HG02943 (cell line): ENCODE measurements at regions not wholly inside any gene's neighbourhood (a gene's known extent, or its start where the extent isn't known, plus 50 kb on each side); places are given as distances from the start of the nearest gene placed in this dataset.

ENCODE experiments used
- ATAC-seq: cut with Tn5 transposase; IDR thresholded peaks from one replicate; pipeline ENCODE4 v1.9.1; 2021; ENCODE audit warnings: mild to moderate bottlenecking, low read depth, moderate library complexity; ENCODE audit not compliant: unreplicated experiment

DNA sequence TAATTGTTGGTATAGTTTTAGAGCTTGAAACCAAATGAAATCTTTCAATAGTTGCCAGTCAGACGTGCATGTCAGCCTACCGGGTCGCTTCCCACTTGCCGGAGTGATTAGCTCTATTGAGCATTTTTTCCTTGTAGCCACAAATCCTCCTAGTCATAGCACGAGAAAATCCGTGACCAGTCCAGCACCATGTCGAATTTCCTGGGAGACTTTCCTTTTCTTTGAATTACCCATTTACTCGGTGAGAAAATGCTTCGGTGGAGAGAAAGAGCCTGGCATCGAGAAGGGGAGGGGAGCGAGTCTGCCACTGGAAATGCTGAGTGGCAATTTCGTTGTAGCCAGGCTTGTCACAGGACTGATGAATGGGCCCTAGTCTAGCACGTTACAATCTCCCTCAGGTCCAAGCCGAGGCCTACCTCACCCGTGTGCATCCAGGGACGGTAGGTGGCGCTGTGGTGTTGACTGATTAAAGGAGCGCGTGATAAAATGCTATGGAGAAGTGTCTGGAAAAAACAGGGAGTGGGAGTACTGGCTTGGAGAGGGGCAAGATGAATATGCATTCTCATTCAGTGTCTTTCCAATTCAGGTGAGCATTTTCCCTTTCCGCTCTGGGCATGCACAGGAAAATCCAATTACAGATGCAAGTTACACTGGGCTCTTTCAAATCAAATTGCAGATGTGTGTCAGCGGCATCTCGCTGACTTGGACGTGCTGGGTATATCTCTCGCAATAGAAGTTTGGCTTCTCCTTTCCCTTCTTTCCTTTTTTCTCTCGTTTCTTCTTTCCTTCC, 238.8 kb downstream of the EDEM1 start:
- ATAC-seq, result peak; percentile 48

DNA sequence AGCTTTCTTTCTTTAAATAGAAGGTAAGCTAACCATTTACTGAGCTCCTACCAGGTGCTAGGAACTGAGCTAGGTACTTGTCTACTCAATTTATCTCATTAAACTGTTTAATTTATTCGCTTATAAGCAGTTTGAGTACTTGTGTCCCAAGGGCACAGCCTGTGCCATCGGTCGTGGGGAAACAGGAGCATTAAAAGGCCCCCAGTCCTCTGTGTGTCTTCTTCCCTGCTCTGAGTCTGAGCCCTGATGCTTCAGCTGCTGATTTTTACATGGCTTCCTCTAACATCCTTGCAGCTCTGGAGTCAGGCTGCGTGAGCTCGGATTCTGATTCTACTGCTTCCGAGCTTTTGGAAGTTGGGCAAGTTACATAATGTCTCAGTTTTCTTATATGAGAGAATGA, 239.5 kb downstream of the EDEM1 start:
- ATAC-seq, result no peak

DNA sequence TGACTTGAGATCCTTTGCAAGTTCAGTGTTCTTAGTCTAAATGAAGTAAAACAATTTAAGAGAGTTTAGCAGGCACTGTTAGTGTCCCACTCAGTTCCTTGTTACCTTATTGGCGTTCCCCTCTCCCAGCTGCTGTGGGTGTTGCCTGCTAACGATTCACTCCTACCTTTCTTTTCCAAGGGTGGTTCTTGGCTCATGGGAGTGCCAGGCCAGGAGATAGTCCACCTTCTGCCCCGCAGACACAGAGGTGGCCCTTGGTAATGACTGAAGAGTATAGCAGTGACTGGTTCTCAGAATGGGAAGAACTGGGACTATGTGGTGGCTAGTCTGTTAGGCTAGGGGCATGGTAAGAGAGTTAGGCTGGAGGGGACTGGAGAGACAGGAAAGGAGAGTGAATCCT, 240.4 kb downstream of the EDEM1 start:
- ATAC-seq, result no peak

DNA sequence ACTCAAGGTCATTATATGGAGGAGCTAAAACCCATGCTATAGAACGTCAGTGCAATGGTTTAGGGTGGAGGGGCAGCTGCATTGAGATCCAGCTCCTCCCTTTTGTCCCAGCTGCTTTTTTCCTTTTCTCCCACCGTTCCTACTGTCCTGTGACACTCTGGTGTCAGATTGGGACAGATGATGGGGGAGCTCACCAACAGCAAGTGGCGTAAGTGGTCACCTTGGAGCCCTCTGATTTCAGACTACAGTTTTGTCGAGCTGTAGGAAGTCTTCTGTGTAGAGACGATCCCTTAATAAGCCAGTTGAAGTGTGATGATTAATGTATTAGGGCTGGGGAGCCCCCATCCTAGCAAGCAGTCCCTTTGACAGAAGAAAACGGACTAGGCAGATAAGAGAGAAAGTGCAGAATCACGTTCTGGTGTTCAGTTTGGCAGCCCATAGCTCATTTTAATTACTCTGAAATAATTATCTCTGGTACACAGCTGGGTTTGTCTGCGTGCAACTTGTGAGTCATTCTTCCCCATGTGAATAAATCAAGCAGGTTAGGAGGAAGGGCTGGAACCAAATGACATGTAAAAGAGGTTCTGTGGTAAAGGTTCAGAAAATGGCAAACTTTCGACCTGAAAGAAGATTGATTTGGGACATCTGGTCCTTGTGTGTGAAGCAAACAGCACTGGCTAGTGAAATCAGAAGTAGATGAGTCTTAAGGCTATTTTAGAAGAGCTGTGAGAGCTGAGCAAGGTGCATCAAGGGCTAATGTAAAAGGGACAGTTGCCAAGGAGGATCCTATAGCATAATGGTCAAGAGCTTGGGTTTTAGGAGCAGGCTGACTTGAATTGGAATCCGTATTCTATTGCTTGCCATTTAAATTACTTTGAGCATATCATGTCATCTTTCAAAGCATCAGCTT, 241.4 kb downstream of the EDEM1 start:
- peak; percentile 73 for ATAC-seq

DNA sequence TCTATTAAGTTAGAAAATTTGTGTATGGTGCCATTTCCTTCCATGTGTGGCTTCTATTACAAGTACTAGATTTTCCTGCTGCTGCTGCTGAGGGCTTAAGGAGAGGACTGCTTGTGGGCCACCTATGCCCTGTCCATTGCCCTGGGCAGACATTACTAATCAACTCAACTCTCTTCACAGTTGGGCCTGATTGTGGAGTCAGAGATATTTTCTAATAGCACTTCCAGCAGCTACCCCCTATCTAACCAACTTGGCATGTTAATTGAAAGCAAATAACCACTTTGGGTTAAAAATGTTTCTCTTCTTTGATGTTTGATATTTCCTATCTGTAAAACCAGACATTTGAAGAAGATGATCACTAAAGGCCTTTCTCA, 242.0 kb downstream of the EDEM1 start:
- ATAC-seq, result no peak

DNA sequence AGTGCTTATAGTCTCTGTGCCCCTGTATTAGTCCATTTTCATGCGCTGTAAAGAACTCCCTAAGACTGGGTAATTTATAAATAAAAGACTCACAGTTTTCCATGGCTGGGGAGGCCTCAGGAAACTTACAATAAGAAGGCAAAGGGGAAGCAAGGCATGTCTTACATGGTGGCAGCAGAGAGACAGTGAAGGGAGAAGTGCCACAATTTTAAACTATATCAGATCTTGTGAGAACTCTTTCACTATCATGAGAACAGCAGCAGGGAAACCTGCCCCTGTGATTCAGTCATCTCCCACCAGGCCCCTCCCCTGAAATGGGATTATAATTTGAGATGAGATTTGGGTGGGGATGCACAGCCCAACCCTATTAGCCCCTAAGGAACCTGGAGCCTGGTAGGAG, 243.2 kb downstream of the EDEM1 start:
- ATAC-seq, result no peak

DNA sequence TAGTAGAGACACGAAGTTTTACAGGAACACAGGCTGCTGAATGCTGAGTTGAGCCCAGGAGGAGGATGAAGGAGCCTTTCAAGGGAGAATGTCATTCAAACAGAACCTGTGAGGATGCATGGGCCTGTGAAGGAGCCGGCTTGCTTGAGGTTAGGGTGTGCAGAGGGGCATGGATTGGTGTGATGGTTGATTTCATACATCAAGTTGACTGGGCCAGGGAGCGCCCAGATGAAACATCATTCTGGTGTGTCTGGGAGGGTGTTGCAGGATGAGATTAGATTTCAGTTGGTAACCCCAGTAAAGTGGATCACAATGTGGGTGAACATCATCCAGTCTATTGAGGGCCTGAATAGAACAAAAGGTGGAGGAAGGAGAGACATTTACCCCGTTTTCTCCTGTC, 243.6 kb downstream of the EDEM1 start:
- ATAC-seq, result no peak

DNA sequence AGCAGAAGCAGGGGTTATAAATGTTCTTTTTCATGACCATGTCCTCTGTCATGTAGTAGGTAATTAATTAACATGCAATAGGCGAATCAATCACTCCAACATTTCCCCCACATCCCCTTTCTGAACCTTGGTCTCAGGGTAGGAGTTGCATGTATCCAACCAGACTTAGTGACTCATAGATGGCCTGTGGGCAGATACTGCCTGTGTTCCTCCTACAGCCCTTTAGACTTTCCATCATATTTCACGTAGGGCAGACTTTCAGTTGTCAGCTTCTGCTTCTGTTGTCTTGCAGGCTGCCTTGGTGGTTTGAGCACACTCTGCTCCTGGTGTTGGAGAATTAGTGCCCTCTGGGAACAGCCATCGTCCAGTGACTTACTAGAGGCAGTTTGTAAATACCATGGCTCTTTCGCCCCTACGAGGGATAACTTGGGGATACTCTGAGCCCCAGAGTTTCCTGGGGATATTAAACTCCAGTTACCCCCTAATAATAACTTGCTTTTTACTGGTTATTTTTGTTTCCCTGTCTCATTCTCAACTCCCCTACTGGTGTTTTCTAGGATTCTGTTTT, 244.4 kb downstream of the EDEM1 start:
- no peak for ATAC-seq

DNA sequence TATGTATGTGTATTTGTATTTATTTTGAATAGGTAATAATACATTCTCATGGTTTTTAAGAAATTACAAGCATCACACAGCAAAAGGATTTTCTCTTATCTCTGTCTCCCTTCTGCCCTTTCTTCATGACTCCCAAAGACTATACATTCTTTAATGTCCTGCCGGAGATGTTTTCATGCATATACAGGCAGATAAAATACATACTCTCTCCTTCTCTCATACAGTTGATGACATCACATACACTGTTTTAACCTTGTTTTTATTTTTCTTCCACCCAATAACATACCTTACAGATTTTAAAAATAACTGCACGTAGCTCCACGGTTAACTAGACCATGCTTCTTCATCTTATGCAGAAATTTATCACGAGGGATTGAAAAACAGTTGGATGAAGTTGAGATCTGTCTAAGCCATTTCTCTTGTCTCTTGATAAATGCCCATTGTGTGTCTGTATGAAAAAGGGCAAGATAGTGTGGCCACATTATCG, 249.8 kb downstream of the EDEM1 start:
- ATAC-seq, result no peak

DNA sequence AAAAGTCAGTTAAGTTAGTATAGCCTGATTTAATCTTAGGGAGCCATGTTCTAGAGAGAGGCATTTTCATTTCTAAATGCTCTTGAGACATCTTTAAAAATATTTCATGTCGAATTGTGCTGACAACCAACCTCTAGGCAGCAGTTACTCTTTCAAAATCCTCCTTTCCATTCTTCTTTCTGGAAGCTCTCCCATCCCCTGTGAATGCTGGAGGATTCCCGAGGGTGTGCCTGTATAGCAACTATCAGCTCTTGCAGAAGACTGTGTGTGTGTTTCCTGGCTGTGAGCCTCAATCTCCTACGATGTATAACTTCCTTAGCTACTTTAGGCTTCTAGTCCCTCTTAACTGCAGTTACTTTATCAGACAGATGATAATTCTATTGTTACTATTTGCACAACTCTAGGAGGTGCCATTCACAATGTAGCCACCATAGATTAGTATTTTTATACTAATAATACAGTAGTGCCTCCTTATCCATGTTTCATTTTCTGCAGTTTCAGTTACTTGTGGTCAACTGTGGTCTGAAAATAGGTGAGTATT, 250.3 kb downstream of the EDEM1 start:
- no peak for ATAC-seq

DNA sequence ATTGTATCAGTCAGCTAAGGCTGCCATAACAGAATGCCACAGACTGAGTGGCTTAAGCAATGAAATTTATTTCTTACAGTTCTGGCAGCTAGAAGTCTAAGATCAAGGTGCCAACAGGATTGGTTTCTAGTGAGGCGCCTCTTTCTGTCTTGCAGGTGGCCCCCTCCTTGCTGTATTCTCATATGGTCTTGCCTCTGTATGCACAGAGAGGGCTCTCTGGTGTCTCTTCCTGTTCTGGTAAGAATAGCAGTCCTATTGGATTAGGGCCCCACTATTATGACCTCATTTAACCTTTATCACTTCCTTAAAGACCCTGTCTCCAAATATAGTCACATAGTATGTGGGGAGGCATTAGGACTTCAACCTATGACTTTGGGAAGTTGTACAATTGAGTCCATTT, 253.9 kb downstream of the EDEM1 start:
- ATAC-seq, result no peak

DNA sequence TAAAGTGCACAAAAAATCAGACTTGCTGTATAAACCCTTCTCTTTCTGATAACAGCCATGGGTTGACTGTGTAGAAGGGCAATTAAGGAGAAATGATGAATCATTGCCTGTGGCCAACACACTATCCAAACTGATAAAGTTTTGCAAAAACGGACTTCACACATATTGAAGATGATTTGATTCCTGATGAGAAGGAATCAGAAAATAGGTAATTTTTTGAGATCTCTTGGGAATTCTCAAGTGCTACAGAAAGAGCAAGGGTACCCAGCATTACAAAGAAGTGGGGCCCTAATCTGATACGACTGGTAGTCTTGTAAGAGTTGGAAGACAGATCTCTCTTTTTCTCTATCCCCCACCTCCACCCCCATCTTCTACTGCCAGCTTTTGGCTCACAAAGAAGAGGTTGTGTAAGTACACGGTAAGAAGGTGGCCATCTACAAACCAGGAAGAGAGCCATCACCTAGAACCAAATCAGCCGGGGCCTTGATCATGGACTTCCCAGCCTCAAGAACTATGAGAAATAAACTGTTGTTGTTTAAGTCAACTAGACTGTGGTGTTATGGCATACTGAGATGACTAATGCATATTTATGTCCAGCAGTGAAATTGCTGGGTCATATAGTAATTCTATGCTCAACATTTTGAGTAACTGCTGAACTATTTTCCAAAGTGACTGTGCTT, 254.7 kb downstream of the EDEM1 start:
- ATAC-seq, result no peak

DNA sequence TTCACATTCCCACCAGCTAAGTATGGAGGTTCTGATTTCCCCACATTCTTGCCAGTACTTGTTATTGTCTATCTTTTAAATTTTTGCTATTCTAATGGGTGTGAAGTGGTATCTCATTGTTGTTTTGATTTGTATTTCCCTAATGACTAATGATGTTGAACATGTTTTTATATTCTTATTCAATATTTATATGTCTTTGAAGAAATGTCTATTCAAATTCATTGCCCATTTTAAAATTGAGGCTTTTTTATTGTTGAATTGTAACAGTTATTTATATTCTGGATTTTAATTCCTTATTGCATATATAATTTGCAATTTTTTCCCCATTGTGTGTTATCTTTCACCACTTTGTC, 255.3 kb downstream of the EDEM1 start:
- no peak for ATAC-seq

DNA sequence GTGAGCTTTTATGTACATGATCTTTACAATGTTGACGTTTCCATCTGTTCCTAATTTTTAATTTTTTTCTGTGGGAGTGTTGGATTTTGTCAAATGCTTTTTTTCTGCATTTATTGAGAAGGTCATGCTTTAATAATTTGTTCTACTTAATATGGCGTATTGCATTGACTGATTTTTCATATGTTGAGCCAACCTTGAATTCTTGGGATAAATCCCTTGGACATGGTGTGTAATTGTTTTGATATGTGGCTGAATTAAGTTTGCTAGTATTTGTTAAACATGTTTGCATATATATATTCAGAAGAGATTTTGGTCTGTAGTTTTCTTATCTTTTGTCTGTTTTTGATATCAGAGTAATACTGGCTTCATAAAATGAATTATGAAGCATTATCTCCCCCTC, 256.7 kb downstream of the EDEM1 start:
- ATAC-seq, result no peak

DNA sequence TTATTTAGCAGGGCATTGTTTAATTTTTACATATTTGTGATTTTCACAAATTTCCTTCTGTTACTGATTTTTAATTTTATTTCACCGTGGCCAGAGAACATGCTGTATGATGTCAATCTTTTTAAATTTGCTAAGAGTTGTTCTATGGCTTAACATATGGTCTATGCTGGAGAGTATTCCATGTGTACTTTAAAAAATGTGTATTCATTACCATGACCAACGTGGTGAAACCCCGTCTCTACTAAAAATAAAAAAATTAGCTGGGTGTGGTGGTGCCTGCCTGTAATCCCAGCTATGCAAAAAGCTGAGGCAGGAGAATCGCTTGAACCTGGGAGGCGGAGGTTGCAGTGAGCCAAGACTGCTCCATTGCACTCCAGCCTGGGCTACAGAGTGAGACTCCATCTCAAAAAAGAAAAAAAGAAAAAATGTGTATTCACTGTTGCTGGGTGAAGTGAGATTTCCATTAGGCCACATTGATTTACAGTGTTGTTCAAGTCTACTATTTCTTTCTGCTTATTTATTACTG, 258.2 kb downstream of the EDEM1 start:
- ATAC-seq, result no peak

DNA sequence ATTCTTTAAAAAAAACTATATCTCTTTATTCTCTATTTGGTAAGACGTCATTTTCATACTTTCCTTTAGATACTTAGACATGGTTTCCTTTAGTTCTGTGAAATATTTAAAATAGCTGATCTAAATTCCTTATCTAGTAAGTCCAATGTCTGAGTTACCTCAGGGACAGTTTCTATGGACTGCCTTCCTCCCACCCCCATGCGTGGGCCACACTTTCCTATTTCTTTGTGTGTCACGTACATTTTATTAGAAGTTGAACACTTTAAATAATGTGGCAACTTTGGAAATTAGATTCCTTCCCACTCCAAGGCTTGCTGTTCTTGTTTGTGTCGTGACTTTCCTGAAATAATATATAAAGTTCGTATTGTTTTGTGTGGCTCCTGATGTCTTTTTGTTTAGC, 260.7 kb downstream of the EDEM1 start:
- ATAC-seq, result no peak

DNA sequence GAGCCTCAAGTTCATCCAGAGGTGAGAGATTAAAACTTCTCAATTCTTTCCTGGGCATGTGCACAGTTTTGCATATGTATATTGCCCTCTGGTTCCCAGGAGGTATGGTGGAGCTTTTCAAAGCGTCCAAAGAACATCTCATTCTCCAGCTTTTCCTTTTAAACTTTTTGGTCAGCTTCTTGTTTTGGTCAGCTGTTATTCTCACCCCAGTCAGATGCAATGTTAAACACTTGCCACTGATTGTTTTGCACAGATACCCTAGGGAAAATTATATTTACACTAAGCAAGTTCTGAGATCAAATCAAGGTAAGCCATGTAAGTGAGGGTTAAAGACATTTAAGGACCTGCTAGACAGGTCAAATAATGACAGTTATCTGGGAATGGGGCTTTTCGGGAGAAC, 261.3 kb downstream of the EDEM1 start:
- ATAC-seq, result no peak

DNA sequence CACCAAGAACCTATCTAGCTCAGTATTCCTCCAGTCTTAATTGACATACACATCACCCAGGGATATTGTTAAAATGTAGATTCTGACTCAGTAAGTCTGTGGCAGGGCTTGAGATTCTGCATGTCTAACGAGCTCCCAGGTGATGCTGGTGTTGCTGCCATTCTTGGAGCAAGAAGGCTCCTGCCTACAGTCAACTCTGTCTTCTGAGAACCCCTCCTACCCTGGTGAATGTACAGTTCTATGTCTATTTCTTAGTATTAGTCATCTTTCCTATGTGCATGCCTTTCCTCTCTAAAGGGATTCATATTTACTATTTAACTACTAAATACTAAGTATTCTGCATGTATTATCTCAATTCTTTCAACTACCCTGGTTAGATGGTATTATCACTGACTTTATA, 268.7 kb downstream of the EDEM1 start:
- no peak for ATAC-seq

DNA sequence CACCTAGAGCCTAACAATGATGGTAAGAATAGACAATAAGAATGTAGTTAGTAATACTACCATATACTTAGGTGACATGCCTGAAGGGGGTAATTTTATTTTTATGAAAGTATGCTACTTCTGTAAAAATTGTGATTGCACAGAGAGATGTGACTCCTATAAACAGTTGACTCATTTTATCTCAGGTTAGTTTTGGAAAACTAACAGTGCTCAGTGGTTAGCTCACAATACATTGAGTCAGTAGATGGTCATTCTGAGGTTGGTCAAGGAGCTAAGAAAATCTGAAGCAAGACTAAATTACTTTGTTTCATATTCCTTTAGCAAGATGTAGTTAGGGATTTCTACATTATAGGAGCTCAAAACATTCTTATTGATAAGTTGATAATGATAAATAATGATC, 271.0 kb downstream of the EDEM1 start:
- ATAC-seq, result no peak

DNA sequence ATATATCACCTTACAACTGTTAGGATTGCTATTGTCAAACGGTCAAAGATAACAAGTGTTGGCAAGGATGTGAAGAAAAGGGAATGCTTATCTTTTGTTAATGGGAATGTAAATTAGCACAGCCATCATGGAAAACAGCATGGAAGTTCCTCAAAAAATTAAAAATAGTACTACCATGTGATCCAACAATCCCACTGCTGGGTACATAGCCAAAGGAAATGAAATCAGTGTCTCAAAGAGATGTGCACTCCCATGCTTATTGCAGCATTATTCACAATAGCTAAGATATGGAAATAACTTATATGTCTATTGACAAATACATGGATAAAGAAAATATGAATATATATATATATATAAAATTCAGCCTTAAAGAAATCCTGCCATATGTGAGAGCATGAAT, 274.6 kb downstream of the EDEM1 start:
- no peak for ATAC-seq
